VCaP (cell line): ENCODE measurements at regions not wholly inside any gene's neighbourhood (a gene's known extent, or its start where the extent isn't known, plus 50 kb on each side); places are given as distances from the start of the nearest gene placed in this dataset.

ENCODE experiments used
- H3K27ac ChIP-seq: fragments of 450-650 bp; 2 replicates; pipeline ENCODE4 v1.5.1; 2017
- TF ChIP-seq, protein P1 (sequence below): fragments of 450-650 bp; conservative IDR thresholded peaks from 2 replicates; pipeline ENCODE4 v1.5.1; 2017; ENCODE audit warnings: mild to moderate bottlenecking, moderate library complexity

DNA sequence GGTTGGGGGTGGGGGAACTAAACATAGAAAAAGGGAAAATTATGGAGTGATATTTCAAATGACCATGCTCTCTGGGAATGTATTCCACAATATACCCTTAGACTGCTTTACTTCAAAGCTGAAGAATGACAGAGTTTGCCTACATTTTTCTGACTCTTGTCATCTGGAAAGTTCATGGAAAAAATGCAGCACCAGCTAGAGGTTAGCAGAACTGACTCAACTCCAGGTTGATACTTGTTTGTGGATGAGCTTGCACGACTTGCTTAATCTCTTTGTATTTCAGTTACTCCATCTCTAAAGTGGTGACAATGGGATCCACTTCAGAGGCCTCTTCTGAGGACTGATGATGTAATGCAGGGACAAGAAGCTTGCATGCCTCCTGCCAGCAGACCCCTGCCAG lies 824.0 kb upstream of the ID2 start:
- H3K27ac ChIP-seq = no peak overlapping the region
- TF ChIP-seq, protein P1, sequence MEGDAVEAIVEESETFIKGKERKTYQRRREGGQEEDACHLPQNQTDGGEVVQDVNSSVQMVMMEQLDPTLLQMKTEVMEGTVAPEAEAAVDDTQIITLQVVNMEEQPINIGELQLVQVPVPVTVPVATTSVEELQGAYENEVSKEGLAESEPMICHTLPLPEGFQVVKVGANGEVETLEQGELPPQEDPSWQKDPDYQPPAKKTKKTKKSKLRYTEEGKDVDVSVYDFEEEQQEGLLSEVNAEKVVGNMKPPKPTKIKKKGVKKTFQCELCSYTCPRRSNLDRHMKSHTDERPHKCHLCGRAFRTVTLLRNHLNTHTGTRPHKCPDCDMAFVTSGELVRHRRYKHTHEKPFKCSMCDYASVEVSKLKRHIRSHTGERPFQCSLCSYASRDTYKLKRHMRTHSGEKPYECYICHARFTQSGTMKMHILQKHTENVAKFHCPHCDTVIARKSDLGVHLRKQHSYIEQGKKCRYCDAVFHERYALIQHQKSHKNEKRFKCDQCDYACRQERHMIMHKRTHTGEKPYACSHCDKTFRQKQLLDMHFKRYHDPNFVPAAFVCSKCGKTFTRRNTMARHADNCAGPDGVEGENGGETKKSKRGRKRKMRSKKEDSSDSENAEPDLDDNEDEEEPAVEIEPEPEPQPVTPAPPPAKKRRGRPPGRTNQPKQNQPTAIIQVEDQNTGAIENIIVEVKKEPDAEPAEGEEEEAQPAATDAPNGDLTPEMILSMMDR = no peak

DNA sequence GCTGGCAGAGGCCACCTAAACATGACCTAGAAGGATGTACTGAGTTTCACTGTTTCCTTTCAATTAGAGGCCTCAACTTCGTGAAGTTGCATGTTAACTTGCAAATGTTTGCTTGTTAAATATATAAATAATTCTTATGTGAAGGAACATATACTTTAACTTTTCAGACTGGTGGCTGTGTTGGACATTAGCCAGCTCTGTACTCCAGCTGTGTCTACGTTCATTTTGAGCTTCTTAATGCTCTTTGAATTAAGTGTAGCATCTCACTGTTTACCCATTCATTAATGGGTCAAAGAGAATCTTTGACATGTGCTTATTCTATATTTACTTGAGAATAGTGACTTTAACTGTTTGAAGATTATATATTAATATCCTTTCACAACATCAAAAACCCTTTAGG lies 823.2 kb upstream of the ID2 start:
- H3K27ac ChIP-seq = no peak overlapping the region
- TF ChIP-seq, protein P1 = no peak

DNA sequence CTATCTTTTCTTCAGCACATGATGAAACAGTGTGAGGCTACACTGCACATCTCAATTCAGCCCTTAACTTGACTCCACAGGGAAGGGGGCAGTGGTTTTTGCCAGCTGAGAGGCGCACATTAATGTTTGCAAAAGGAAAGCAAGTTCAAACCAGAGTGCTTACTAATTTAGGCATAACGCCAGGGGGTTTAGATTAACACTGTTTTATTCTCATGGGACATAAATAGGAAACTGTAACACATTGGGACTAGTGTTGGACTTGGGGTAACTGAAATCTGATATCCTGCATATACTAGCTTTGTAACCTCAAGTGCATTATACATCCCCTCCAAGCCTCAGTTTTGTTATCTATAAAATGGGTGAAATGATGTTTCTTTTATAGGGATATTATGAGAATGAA lies 821.2 kb upstream of the ID2 start:
- no peak overlapping the region for H3K27ac ChIP-seq
- TF ChIP-seq, protein P1 = no peak

DNA sequence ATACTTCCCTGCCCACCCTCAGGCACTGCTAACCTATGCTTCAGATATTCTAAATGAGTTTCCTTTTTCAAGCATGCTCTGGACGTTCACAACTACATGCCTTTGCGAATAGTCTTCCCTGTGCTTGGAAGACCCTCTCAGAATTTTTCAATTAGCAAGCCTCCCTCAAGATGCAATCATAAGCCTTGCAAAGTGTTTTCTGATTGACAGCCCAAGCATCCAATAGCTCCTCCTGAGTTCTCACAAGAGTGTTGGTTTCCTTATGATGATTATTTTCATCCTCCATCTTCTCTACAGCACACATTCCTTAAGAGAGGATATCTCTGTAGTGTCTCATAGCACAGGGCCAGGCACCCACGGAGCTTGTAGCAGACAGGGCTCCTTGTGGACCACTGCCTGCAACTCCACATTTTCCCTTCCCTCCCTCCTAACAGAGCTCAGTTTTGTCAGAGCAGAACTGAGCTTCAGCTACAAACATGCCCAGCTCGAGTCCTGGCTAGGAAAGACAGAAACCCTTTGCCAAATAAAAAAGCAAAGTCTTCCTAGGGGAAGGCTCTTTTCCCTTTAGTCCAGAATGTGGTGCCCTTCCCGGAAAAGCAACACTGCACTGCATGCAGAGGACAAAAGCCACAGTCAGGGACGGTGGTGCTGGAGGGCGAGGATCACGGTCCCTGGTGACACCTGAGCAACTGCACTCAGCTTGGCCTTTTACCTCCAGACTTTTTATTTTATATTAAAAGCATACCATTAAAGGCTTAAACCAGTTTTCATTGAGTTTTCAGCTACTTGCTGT lies 819.8 kb upstream of the ID2 start:
- H3K27ac ChIP-seq = no peak overlapping the region
- TF ChIP-seq, protein P1 = no peak

DNA sequence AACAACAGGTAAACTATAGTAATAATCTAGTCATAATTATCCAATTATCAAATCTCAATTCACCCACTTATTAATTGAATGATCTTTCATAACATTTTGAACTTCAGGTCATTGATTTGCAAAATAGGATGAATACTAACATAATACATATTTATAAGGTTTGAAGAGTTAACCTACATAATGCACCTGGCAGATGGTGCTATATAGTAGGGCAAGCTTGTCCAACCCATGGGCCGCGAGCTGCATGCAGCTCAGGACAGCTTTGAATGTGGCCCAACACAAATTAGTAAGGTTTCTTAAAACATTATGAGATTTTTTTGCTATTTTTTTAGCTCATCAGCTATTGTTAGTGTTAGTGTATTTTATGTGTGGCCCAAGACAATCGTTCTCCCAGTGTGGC lies 815.8 kb upstream of the ID2 start:
- no peak overlapping the region for H3K27ac ChIP-seq
- TF ChIP-seq, protein P1 = no peak

DNA sequence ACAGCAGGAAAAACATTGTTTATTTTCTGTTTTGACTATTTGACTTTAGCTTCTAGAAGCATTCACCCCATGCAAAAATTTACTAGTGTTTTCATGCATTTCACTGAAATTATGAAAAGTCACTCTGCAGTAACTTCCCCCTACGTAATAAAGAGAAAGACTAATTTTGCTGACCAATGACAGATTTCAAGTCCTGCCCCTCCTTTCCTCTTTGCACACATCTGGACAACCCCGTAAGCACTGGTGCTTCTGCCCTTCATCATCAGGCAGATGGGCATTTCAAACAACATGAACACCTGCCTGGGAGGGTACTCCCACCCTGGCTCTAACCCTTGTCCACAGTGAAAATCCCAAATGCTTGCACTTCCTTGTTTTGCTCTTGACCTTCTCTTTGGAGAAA lies 815.0 kb upstream of the ID2 start:
- H3K27ac ChIP-seq = no peak overlapping the region
- TF ChIP-seq, protein P1 = no peak

DNA sequence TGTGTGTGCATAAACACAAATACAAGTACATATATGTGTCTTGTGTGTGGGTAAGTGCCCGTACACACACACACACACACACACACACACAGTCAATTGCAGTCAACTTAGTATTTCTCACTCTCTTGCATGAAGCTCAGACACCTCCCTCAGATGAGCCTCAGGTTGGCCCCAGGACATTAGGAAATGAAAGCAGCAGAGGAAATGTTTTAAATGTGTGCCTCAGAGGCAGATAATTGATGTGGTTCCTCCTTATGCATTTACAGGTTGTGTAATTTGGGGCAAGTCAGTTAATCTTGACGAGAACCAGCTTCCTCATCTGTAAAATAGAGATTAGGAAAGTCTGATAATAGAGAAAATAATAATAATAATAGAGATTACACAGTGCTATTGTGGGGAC lies 814.0 kb upstream of the ID2 start:
- TF ChIP-seq, protein P1 = no peak

More for the DNA sequence above, 814.0 kb upstream of the ID2 start:
- H3K27ac ChIP-seq = no peak overlapping the region
